MM.1S (cell line): ENCODE measurements at regions not wholly inside any gene's neighbourhood (a gene's known extent, or its start where the extent isn't known, plus 50 kb on each side); places are given as distances from the start of the nearest gene placed in this dataset.

ENCODE experiments used
- CTCF ChIP-seq: fragments of 300-600 bp; sonication (generic); IDR thresholded peaks from 2 replicates; pipeline ENCODE4 v1.5.1; 2016; ENCODE audit warnings: antibody characterized with exemption, low read length, mixed read lengths
- EZH2 ChIP-seq: fragments of 300-600 bp; sonication (generic); optimal IDR thresholded peaks from 2 replicates; pipeline ENCODE3; 2017; ENCODE audit warnings: low read depth, mild to moderate bottlenecking, antibody characterized with exemption, low read length, mixed read lengths

- TF ChIP-seq CTCF, result no peak
- no peak for TF ChIP-seq EZH2
These were observed 251.2 kb upstream of the RORB start for GRCh38 chr9:74245866-74246497.
